Gastrocnemius medialis (tissue), 4 donors: ENCODE measurements at regions not wholly inside any gene's neighbourhood (a gene's known extent, or its start where the extent isn't known, plus 50 kb on each side); places are given as distances from the start of the nearest gene placed in this dataset.
"Not testable (repeated sequence)": the region's sequence is repeated elsewhere in the genome, so short reads cannot be mapped to it uniquely, and the experiment has no call there.

Source experiments
- POLR2A ChIP-seq, 2 donors: fragments of 450-650 bp; IDR thresholded peaks; one replicate each; pipeline ENCODE4 v1.6.1; 2017; ENCODE audit warnings: antibody characterized with exemption in 2 of 2, mild to moderate bottlenecking in 2 of 2, moderate library complexity in 2 of 2
- TF ChIP-seq, protein P1 (sequence below), 5 experiments: fragments of 450-650 bp in 3 of 5; fragments of 200-600 bp in 2 of 5; sonication (generic) in 2 of 5; IDR thresholded peaks in 4 of 5; conservative IDR thresholded peaks in 1 of 5; 1 replicate in 4 of 5; 2 replicates in 1 of 5; pipeline ENCODE4 v1.5.1; 2016 to 2019; ENCODE audit warnings: antibody characterized with exemption in 5 of 5, mild to moderate bottlenecking in 3 of 5, moderate library complexity in 3 of 5

- not testable (repeated sequence) for TF ChIP-seq POLR2A (IDR thresholded peaks at IDR 0.05)
- TF ChIP-seq, protein P1, sequence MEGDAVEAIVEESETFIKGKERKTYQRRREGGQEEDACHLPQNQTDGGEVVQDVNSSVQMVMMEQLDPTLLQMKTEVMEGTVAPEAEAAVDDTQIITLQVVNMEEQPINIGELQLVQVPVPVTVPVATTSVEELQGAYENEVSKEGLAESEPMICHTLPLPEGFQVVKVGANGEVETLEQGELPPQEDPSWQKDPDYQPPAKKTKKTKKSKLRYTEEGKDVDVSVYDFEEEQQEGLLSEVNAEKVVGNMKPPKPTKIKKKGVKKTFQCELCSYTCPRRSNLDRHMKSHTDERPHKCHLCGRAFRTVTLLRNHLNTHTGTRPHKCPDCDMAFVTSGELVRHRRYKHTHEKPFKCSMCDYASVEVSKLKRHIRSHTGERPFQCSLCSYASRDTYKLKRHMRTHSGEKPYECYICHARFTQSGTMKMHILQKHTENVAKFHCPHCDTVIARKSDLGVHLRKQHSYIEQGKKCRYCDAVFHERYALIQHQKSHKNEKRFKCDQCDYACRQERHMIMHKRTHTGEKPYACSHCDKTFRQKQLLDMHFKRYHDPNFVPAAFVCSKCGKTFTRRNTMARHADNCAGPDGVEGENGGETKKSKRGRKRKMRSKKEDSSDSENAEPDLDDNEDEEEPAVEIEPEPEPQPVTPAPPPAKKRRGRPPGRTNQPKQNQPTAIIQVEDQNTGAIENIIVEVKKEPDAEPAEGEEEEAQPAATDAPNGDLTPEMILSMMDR (IDR thresholded peaks at IDR 0.05 in 4 of 5, conservative IDR thresholded peaks at IDR 0.05 in 1 of 5), result not testable (repeated sequence)
Measured at GRCh38 chr5:6284491-6284890, 93.9 kb downstream of the MED10 start.
